ENCODE measurements at regions not wholly inside any gene's neighbourhood (a gene's known extent, or its start where the extent isn't known, plus 50 kb on each side); places are given as distances from the start of the nearest gene placed in this dataset.

- TF ChIP-seq CREB5 (CRISPR knock-in tag; IDR thresholded peaks at IDR 0.05; ENCODE audit: low read depth): no peak
- TF ChIP-seq, protein P1, sequence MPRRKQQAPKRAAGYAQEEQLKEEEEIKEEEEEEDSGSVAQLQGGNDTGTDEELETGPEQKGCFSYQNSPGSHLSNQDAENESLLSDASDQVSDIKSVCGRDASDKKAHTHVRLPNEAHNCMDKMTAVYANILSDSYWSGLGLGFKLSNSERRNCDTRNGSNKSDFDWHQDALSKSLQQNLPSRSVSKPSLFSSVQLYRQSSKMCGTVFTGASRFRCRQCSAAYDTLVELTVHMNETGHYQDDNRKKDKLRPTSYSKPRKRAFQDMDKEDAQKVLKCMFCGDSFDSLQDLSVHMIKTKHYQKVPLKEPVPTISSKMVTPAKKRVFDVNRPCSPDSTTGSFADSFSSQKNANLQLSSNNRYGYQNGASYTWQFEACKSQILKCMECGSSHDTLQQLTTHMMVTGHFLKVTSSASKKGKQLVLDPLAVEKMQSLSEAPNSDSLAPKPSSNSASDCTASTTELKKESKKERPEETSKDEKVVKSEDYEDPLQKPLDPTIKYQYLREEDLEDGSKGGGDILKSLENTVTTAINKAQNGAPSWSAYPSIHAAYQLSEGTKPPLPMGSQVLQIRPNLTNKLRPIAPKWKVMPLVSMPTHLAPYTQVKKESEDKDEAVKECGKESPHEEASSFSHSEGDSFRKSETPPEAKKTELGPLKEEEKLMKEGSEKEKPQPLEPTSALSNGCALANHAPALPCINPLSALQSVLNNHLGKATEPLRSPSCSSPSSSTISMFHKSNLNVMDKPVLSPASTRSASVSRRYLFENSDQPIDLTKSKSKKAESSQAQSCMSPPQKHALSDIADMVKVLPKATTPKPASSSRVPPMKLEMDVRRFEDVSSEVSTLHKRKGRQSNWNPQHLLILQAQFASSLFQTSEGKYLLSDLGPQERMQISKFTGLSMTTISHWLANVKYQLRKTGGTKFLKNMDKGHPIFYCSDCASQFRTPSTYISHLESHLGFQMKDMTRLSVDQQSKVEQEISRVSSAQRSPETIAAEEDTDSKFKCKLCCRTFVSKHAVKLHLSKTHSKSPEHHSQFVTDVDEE (CRISPR knock-in tag; IDR thresholded peaks at IDR 0.05): no peak
- no peak for ATAC-seq
Measured at GRCh38 chr2:48032765-48033164, 126.5 kb upstream of the FBXO11 start.

- no peak for ATAC-seq
- no peak for TF ChIP-seq ZC3H10 (CRISPR knock-in tag; IDR thresholded peaks at IDR 0.05)
- TF ChIP-seq, protein P2, sequence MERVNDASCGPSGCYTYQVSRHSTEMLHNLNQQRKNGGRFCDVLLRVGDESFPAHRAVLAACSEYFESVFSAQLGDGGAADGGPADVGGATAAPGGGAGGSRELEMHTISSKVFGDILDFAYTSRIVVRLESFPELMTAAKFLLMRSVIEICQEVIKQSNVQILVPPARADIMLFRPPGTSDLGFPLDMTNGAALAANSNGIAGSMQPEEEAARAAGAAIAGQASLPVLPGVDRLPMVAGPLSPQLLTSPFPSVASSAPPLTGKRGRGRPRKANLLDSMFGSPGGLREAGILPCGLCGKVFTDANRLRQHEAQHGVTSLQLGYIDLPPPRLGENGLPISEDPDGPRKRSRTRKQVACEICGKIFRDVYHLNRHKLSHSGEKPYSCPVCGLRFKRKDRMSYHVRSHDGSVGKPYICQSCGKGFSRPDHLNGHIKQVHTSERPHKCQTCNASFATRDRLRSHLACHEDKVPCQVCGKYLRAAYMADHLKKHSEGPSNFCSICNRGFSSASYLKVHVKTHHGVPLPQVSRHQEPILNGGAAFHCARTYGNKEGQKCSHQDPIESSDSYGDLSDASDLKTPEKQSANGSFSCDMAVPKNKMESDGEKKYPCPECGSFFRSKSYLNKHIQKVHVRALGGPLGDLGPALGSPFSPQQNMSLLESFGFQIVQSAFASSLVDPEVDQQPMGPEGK (CRISPR knock-in tag; IDR thresholded peaks at IDR 0.05; ENCODE audit: borderline replicate concordance): no peak
- TF ChIP-seq ZFP3 (CRISPR knock-in tag; IDR thresholded peaks at IDR 0.05): no peak
- no peak for TF ChIP-seq BACH2 (CRISPR knock-in tag; IDR thresholded peaks at IDR 0.05; ENCODE audit: borderline replicate concordance)
- TF ChIP-seq ZNF8 (CRISPR knock-in tag; IDR thresholded peaks at IDR 0.05): no peak
Measured at GRCh38 chr2:48034295-48034694, 128.0 kb upstream of the FBXO11 start.

GRCh38 chr2:48036312-48036711 is 130.0 kb upstream of the FBXO11 start:
- ATAC-seq: no peak
- TF ChIP-seq ESRRG (CRISPR knock-in tag; IDR thresholded peaks at IDR 0.05) (no peak), ZNF70 (CRISPR knock-in tag; IDR thresholded peaks at IDR 0.05) (no peak), BACH2 (CRISPR knock-in tag; IDR thresholded peaks at IDR 0.05; ENCODE audit: borderline replicate concordance) (no peak), CSDC2 (CRISPR knock-in tag; IDR thresholded peaks at IDR 0.05) (no peak), ARNTL (CRISPR knock-in tag; IDR thresholded peaks at IDR 0.05; ENCODE audit: borderline replicate concordance, low read depth) (no peak), POU6F1 (CRISPR knock-in tag; IDR thresholded peaks at IDR 0.05; ENCODE audit: borderline replicate concordance, low read depth) (no peak), ZNF8 (CRISPR knock-in tag; IDR thresholded peaks at IDR 0.05) (no peak), ZNF565 (CRISPR knock-in tag; conservative IDR thresholded peaks at IDR 0.05; ENCODE audit: low read depth) (no peak), CREB5 (CRISPR knock-in tag; IDR thresholded peaks at IDR 0.05; ENCODE audit: low read depth) (no peak), ISL1 (CRISPR knock-in tag; IDR thresholded peaks at IDR 0.05) (no peak), TCF4 (CRISPR knock-in tag; IDR thresholded peaks at IDR 0.05; ENCODE audit: borderline replicate concordance) (no peak), PPARA (CRISPR knock-in tag; IDR thresholded peaks at IDR 0.05; ENCODE audit: borderline replicate concordance) (no peak), SNAI2 (CRISPR knock-in tag; IDR thresholded peaks at IDR 0.05) (no peak)
- TF ChIP-seq, protein P3, sequence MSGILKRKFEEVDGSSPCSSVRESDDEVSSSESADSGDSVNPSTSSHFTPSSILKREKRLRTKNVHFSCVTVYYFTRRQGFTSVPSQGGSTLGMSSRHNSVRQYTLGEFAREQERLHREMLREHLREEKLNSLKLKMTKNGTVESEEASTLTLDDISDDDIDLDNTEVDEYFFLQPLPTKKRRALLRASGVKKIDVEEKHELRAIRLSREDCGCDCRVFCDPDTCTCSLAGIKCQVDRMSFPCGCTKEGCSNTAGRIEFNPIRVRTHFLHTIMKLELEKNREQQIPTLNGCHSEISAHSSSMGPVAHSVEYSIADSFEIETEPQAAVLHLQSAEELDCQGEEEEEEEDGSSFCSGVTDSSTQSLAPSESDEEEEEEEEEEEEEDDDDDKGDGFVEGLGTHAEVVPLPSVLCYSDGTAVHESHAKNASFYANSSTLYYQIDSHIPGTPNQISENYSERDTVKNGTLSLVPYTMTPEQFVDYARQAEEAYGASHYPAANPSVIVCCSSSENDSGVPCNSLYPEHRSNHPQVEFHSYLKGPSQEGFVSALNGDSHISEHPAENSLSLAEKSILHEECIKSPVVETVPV (CRISPR knock-in tag; IDR thresholded peaks at IDR 0.05): no peak
